Transverse colon (tissue), 4 donors: ENCODE measurements at regions not wholly inside any gene's neighbourhood (a gene's known extent, or its start where the extent isn't known, plus 50 kb on each side); places are given as distances from the start of the nearest gene placed in this dataset.

Experiments
- DNase-seq: peaks from one replicate; pipeline ENCODE4 v3.0.0-alpha.2; 2019
- H3K27ac ChIP-seq, 4 donors: fragments of 200-600 bp; sonication (generic); 2 replicates each; pipeline ENCODE4 v1.5.1; 2016 to 2018; ENCODE audit warnings: inconsistent platforms in 4 of 4
- H3K27me3 ChIP-seq: fragments of 200-600 bp; sonication (generic); 2 replicates; pipeline ENCODE4 v1.5.1; 2017; ENCODE audit warnings: inconsistent platforms
- H3K36me3 ChIP-seq, 4 donors: fragments of 200-600 bp; sonication (generic); 2 replicates each; pipeline ENCODE4 v1.5.1; 2017 to 2019; ENCODE audit warnings: inconsistent platforms in 4 of 4
- H3K4me1 ChIP-seq, 4 donors: fragments of 200-600 bp; sonication (generic); 2 replicates each; pipeline ENCODE4 v1.5.1; 2017 to 2020; ENCODE audit warnings: inconsistent platforms in 4 of 4
- H3K4me3 ChIP-seq, 4 donors: fragments of 200-600 bp; sonication (generic); 1 replicate in 1 of 4; 2 replicates in 3 of 4; pipeline versions ENCODE4 v1.5.1 to v1.6.1; 2017 to 2019; ENCODE audit warnings: inconsistent platforms in 4 of 4
- H3K9me3 ChIP-seq, 2 donors: fragments of 200-600 bp; sonication (generic); 2 replicates each; pipeline ENCODE4 v1.5.1; 2017 to 2019; ENCODE audit warnings: inconsistent platforms in 2 of 2
- CTCF ChIP-seq, 5 experiments: fragments of 200-600 bp in 3 of 5; fragments of 450-650 bp in 2 of 5; sonication (generic) in 3 of 5; IDR thresholded peaks; 1 replicate in 2 of 5; 2 replicates in 3 of 5; pipeline ENCODE4 v1.5.1; 2016 to 2017; ENCODE audit warnings: antibody characterized with exemption in 5 of 5, inconsistent platforms in 3 of 5, mild to moderate bottlenecking in 2 of 5, moderate library complexity in 1 of 5
- EP300 ChIP-seq: sonication (generic); formaldehyde crosslinking; IDR thresholded peaks from one replicate; pipeline ENCODE4 v1.6.1; 2017; ENCODE audit warnings: antibody characterized with exemption, low read depth
- POLR2A ChIP-seq: fragments of 450-650 bp; IDR thresholded peaks from one replicate; pipeline ENCODE4 v1.6.1; 2016; ENCODE audit warnings: antibody characterized with exemption, mild to moderate bottlenecking, moderate library complexity
- POLR2AphosphoS5 ChIP-seq, 3 donors: sonication (generic); formaldehyde crosslinking; IDR thresholded peaks; one replicate each; pipeline ENCODE4 v1.6.1; 2016; ENCODE audit warnings: antibody characterized with exemption in 3 of 3
- WGBS, 2 donors: methylation state at CpG; one replicate each; pipeline ENCODE4 v1.1.5; 2018; ENCODE audit warnings: low coverage in 1 of 2; 5-methylcytosine and 5-hydroxymethylcytosine counted together
- in situ Hi-C, 4 donors: fragments of 200-750 bp; cut with MboI; loops; one replicate each; pipeline versions ENCODE4 v1.15.0 to v1.15.1; 2017; ENCODE audit warnings: low sequenced_read_pairs in 3 of 4, low pct_ligation_motif_present in 1 of 4, low pct_unique_long_range_greater_than_20kb in 1 of 4
- intact Hi-C: fragments of 100-400 bp; cut with DNase I; formaldehyde crosslinking; loops from one replicate; pipeline ENCODE4 v1.15.1; 2023; ENCODE audit warnings: low total_unique reads

GRCh38 chr9:88234114-88234513 lies 95.8 kb upstream of the SPATA31C2 start:
- H3K27me3 ChIP-seq = no peaks in the 10 kb centered on the region
- 71 to 84% methylated on average over 5 to 8 of the region's 8 CpGs for WGBS, 2 donors
- no peak overlapping the region for H3K4me3 ChIP-seq
- H3K27ac ChIP-seq = no peak overlapping the region
- peaks cover 0 to 9% (median 2%) of the 10 kb centered on the region in 4 donors for H3K4me1 ChIP-seq
- intact Hi-C loops = no loop called here
- DNase-seq = no peak
- in situ Hi-C loops = no loop called here
- H3K36me3 ChIP-seq = no peaks in the 10 kb centered on the region
- no peaks in the 10 kb centered on the region for H3K9me3 ChIP-seq
- TF ChIP-seq CTCF (IDR thresholded peaks at IDR 0.05) = no peak

- in situ Hi-C loops (no loop called here), intact Hi-C loops (no loop called here)
- TF ChIP-seq EP300 (no peak), POLR2AphosphoS5 (IDR thresholded peaks at IDR 0.05) (no peak), CTCF (IDR thresholded peaks at IDR 0.05) (no peak), POLR2A (no peak)
- Histone ChIP-seq H3K4me3 (no peak overlapping the region), H3K4me1 (peaks cover 0 to 9% (median 2%) of the 10 kb centered on the region in 4 donors), H3K27me3 (no peaks in the 10 kb centered on the region), H3K9me3 (no peaks in the 10 kb centered on the region), H3K36me3 (no peaks in the 10 kb centered on the region), H3K27ac (no peak overlapping the region)
- DNase-seq = no peak
- 82% methylated on average over 2 of the region's 2 CpGs; no CpG with 5 or more reads in 1 of the 2 donors for WGBS, 2 donors
Measured at GRCh38 chr9:88233091-88233490, 94.8 kb upstream of the SPATA31C2 start.

- WGBS, 2 donors = 88 to 90% methylated on average over 2 of the region's 2 CpGs
- in situ Hi-C loops (no loop called here), intact Hi-C loops (no loop called here)
- TF ChIP-seq CTCF (IDR thresholded peaks at IDR 0.05) (no peak), POLR2A (no peak), POLR2AphosphoS5 (IDR thresholded peaks at IDR 0.05) (no peak), EP300 (no peak)
- Histone ChIP-seq H3K4me3 (no peak overlapping the region), H3K27me3 (no peaks in the 10 kb centered on the region), H3K36me3 (no peaks in the 10 kb centered on the region), H3K9me3 (no peaks in the 10 kb centered on the region), H3K27ac (no peak overlapping the region), H3K4me1 (no peaks in the 10 kb centered on the region)
- no peak for DNase-seq
Measured at GRCh38 chr9:88230612-88231011, 92.3 kb upstream of the SPATA31C2 start.

- DNase-seq = no peak
- no peaks in the 10 kb centered on the region for H3K4me1 ChIP-seq
- 71 to 93% methylated on average over 2 of the region's 2 CpGs for WGBS, 2 donors
- H3K27ac ChIP-seq = no peak overlapping the region
- H3K36me3 ChIP-seq = no peaks in the 10 kb centered on the region
- no peaks in the 10 kb centered on the region for H3K9me3 ChIP-seq
- TF ChIP-seq POLR2A (no peak), EP300 (no peak), CTCF (IDR thresholded peaks at IDR 0.05) (no peak), POLR2AphosphoS5 (IDR thresholded peaks at IDR 0.05) (no peak)
- in situ Hi-C loops = no loop called here
- H3K4me3 ChIP-seq = no peak overlapping the region
- no peaks in the 10 kb centered on the region for H3K27me3 ChIP-seq
- intact Hi-C loops = no loop called here
Measured at GRCh38 chr9:88229434-88229833, 91.2 kb upstream of the SPATA31C2 start.
